GM19452 (cell line): ENCODE measurements at regions not wholly inside any gene's neighbourhood (a gene's known extent, or its start where the extent isn't known, plus 50 kb on each side); places are given as distances from the start of the nearest gene placed in this dataset.
"Not testable (repeated sequence)": the region's sequence is repeated elsewhere in the genome, so short reads cannot be mapped to it uniquely, and the experiment has no call there.

Source experiments
- ATAC-seq: cut with Tn5 transposase; IDR thresholded peaks from one replicate; pipeline ENCODE4 v1.9.1; 2021; ENCODE audit not compliant: unreplicated experiment

- ATAC-seq, result not testable (repeated sequence)
These were observed 151.5 kb downstream of the PLK2 start for GRCh38 chr5:58308384-58308783.

DNA sequence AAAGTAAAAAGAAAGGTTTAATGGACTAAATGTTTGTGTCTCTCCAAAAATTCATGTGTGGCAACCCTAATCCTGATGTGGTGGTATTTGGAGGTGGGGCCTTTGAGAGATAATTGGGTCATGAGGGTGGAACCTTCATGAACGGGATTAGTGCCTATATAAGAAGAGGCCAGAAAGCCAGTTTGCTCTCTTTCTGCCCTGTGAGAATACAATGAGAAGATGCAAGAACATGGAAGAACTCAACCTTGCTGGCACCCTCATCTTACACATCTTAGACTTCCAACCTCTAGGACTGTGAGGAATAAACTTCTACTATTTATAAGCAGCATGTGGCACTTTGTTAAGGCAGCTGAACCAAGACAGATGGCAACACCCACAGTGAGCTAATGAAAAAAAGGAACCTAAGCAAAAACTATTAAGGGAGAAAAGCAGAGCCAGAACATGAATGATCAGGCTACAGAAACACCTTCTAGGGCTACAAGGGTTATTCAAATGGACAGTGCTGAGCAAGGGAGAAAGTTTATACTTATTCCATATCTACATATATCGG is 159.5 kb downstream of the PLK2 start:
- ATAC-seq, result no peak

DNA sequence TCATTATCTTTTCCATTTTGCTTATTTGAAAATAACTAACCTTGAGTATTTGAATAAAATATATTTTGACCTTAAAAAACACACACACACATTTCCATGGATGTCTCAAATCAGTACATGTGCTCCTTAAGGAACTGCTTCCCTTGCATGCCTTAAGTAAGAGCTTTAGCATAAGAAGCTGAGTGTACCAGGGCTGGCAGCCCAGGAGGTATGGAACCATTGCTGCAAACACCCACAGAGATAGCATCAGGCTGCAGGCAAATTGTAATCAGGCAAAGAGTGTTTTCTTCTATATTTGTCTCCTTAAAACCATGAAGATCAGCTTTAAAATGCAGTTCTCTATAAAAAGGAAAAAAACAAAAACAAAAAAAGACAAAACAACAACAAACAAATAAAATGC is 160.6 kb downstream of the PLK2 start:
- no peak for ATAC-seq

DNA sequence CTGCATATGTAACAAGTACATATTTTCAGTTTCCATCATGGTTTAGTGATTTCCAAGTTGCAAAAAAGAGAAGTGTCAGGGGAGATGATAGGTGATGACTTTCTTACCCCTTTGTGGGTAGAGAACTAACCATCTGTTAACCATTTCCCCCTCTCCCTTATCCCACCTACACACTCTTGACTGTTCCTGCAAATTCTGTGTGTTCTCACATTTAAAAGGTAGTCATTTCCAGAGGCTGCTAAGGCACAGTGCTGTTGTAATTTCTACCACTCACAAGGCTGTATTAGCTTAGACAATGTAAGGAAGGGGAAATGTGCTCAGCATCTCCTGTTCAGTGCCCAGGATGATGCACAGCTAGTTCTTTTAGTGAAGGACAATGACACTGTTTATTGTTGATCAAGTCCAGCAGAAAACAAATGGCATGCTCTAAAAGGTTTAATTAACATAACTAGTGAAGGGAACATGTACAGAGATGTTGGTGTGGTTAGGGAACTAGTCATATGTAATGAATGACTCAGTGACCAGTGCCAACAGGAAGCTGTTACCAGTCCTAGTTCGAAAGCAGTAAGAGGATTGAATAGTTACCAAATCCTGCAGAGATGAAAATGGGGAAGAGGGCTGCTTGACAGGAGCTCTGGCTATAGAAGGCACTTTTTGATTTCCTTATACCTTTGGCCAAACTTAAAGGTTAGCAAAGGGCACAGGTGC is 165.1 kb downstream of the PLK2 start:
- ATAC-seq, result peak; percentile 84

DNA sequence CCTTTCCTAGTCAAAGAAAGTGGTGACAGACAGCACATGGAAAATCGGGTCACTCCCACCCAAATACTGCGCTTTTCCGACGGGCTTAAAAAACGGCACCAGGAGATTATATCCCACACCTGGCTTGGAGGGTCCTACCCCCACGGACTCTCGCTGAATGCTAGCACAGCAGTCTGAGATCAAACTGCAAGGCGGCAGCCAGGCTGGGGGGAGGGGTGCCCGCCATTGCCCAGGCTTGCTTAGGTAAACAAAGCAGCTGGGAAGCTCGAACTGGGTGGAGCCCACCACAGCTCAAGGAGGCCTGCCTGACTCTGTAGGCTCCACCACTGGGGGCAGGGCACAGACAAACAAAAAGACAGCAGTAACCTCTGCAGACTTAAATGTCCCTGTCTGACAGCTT is 171.6 kb downstream of the PLK2 start:
- ATAC-seq, result not testable (repeated sequence)

DNA sequence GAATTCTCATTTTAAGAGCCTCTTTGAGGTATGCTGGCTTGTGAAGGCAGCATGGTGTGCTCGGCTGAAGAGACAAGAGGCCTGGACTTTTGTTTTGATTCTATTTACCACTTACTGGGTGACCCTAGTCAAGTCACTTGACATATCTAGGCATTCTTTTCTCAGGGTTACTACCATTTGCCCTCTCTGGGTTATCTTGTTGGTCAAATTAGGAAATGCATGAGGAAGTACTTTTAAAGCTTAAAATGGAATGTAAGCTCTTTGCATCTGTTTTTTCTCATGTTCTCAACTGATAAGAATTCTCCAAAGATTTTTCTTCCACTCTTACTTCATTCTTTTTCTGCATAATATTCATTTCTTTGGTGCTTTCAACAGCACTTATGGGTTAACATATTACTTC is 173.1 kb downstream of the PLK2 start:
- no peak for ATAC-seq

DNA sequence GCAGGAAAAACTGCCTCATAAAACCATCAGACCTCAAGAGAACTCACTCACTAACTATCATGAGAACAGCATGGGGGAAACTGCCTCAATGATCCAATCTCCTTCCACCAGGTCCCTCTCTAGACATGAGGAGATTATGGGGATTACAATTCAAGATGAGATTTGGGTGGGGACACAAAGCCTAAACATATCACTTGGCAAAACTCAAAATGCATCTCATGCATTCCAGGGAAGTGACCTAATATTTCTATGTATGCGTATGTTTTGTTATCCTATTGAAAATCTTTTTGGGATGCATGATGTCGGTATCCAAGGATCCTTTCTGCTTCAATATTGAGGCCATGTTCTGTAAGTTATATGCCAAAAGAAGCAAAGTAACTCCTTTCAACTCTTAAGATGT is 174.0 kb downstream of the PLK2 start:
- no peak for ATAC-seq

DNA sequence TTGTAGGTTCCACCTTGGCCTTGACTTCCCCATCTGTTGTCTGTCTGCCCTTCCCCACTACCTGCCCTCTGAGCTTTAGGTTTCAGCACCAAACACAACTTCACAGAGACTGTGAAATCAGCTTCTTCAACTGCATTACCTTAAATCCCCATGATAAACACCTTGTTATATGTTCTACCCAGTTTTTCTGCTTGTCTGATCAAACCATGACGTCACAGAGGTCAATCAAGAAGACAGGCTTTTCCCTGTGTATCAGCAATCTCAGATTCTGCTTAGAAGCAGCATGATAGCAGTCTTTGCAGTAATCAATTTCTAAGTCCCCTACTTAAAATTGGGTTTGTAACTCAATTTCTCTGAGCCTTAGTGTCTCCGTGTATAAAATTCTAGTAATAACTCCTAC is 175.0 kb downstream of the PLK2 start:
- ATAC-seq, result no peak

GRCh38 chr5:58281189-58281588 is 178.7 kb downstream of the PLK2 start:
- no peak for ATAC-seq

DNA sequence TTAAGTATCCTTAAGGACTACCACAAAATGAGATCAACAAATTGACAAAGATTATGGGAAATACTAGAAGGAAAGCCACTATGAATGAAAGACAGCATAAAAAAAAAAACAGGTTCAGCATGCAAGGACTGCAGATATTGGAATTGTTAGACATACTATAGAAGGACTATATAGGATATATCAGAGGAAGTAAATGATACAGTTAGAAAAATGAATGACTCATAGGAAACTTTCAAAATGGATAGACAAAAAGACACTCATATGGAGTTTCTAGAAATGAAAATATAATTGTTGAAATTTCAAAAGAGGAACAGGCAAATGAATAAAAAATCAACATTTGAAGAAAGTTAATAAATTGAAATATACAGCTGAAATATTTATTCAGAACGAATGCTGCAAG is 180.6 kb downstream of the PLK2 start:
- no peak for ATAC-seq

GRCh38 chr5:58276431-58276830 is 183.5 kb downstream of the PLK2 start:
- ATAC-seq, result no peak

GRCh38 chr5:58275516-58275915 is 184.4 kb downstream of the PLK2 start:
- ATAC-seq, result no peak

DNA sequence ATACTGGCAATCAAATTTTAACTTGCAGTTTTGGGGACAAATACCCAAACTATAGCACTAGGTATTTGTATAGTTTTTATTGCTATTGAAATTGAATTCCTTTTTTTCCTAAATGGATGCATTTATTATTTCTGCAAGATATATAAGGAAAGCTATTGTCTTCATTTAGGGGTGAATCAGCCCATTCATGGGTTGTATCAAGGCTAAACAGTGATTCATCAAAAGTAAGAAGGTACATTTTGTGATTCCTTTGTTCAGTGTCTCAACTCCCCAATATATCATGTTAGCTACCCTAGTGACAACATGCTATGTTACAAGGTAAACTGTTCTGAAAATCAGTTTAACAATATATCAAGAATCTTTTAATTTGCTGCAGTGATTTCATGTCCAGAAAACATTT is 185.7 kb downstream of the PLK2 start:
- no peak for ATAC-seq

- ATAC-seq, result no peak
These were observed 186.2 kb downstream of the PLK2 start for GRCh38 chr5:58273711-58274110.

DNA sequence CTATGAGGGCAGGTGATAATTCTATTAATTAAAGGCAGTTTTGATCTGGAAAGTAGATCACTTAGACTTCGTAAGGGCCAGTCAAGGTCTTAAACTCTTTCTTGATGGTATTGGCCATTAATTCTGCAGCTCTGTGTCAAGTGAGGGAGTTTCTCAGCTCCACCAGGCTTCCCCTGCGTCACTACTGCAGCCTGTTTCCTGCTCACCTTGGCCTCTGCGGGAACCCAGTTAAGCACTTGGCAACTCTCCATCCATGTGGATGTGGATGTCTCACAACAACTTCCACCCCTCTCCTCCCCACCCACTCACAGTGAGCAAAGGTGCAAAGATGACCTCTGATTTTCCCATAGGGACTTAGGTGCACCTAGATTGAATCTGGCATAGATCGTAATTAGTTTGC is 191.6 kb downstream of the PLK2 start:
- no peak for ATAC-seq

DNA sequence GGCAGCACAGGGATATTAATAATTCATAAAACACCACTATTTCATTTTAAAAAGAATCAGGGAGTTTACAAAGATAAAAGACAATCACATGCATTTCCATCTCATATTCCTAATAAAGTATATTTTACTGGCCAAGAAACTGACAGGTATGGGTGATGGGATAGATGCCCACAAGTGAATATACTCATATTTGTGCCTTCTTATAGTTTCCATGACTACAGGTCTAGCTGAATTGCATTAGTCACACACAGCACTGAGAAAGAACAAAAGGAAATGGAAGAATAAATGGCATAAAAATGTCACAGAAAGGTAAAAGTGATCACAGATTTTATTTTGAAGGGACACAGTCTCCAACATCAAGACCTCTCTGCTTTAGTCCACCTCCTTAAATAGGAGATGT is 193.5 kb downstream of the PLK2 start:
- no peak for ATAC-seq

DNA sequence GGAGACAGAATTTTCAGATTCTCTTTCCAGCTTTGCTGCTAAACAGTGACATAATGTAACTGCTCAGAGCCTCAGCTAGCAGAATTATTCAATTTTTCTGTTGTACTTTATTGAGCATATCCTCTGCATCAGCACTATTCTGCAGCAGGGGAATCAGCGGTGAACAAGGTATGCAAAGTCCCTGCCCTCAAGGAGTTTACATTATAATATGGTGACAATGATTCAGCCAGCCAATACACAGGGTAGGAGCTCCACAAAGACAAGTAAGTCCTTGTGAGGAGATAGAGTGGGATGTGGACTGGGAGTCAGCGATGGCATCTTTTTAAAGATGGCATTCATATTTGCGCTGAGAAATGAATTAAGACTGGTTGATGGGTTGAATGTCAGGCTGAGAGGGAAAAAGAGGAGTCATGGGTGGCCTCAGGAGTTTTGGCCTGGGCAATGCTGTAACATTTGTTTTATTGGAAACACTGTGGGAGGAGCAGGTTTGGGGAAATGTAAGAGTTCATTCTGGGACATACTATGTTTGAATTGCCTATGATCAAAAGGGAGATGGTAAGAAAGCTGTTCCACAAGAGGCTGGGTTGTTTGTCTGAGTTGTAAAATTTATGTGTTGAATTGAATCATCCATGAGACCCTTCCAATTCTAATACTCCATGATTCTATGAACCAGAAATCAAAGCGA is 194.5 kb downstream of the PLK2 start:
- no peak for ATAC-seq

- ATAC-seq, result no peak
These were observed 195.6 kb downstream of the PLK2 start for GRCh38 chr5:58264276-58264675.

DNA sequence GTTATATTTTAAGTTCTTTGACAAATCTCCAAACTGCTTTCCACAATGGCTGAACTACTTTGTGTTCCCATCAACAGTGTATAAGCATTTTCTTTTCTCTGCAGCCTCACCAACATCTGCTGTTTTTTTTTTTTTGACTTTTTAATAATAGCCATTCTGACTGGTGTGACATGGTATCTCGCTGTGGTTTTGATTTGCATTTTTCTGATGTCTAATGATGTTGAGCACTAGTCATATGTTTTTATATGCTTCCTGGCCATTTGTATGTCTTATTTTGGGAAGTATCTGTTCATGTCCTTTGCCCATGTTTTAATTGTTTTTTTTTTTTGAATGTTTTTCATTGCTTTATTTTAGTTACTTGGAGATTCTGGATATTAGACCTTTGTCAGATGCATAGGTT is 196.6 kb downstream of the PLK2 start:
- ATAC-seq, result no peak

DNA sequence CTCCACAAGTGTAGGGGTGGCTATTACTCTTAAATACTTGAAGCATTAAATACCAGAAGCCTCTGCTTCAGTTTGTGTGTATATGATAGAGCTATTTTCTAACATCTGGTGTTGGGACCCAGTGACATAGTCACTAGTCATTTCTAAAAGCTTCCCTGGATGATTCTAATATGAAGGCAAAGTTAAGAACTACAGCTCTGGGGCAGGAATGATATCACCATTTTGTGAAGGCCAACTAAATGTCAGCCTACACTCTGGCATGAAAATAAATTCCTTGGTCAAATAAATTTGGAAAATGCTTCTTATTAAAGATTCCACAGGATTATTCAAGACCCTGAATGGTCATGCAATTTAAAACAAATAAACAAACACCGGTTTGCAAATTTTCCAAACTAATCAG is 197.7 kb downstream of the PLK2 start:
- ATAC-seq, result no peak

DNA sequence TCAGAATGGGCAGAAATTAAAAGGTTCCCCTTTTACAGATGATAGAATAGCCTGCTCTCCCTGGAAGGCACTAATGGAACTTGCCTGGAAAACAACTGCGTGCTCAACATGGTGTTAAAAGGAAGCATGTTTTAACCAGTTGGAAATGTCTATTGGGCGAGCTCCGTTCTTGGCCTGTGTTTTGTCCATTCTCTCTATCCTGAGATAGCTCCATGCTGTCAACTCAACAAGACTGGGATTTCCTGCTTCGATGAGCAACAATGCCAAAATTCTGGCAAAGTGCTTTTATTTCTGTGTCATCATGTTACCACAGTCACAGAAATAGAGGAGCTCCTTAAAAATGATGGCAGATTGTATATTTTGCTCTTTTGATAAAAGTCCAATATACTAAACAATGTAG is 198.3 kb downstream of the PLK2 start:
- ATAC-seq, result no peak

- no peak for ATAC-seq
These were observed 199.6 kb downstream of the PLK2 start for GRCh38 chr5:58260243-58260642.
